Fibroblast of skin of back (primary cell): ENCODE measurements at regions not wholly inside any gene's neighbourhood (a gene's known extent, or its start where the extent isn't known, plus 50 kb on each side); places are given as distances from the start of the nearest gene placed in this dataset.

Experiments used
- DNase-seq: peaks from one replicate; pipeline ENCODE4 v3.0.0-alpha.2; 2013

DNA sequence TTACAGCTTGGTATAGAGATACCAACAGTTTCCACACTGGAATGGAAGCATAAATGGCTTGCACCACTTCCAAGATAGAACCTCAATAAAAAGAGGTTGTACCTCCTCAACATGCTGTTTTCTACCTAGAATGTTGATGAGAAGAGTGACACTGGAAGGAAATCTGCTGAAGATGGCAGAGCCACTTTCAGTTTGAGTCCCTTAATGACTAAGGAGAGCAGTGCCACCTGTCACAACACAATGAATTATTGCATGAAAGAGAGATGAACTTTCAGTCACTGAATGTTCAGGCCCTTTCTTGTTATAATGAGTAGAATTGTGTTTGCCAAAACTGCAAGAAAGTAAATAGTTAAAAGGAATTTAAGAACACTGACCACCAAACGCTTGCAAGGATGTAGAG, 958.5 kb downstream of the DTWD2 start:
- no peak for DNase-seq

DNA sequence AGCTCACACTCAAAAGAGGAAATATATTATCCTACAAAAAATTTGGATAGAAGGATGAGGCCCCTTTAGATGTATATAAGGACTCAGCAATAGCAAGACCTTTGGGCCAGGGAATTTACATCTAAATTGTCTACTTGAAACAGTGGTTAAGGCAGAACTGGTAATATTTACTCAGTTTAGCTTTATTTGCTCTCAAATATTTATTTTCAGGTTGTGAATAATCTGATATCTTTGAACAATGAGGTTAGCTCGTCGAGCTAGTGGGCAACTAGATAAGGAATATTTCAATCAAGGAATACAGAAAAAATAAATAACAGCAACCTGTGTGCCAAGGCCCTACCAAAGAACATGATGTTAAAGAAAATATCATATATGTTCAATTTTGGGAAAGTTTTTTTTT, 966.3 kb downstream of the DTWD2 start:
- DNase-seq = no peak

DNA sequence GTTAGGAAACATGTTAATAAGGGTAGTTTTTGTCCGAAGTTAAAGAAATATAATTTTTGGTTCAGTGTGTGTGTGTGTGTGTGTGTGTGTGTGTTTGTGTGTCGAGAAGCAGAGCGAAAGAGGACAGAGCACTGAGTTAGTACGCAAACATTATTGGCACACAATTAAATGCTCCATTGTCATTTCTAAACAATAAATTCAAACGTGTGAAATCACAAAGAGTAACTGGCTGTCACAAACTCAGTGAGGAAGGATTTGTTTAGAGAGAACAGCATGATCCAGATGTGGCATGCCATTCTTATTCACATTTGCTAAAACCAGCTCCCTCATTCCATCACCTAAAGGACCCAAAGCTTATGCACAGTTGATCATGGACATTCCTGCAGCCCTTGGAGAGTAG, 970.8 kb downstream of the DTWD2 start:
- no peak for DNase-seq

GRCh38 chr5:118016396-118016795, 972.0 kb downstream of the DTWD2 start:
- DNase-seq = no peak

DNA sequence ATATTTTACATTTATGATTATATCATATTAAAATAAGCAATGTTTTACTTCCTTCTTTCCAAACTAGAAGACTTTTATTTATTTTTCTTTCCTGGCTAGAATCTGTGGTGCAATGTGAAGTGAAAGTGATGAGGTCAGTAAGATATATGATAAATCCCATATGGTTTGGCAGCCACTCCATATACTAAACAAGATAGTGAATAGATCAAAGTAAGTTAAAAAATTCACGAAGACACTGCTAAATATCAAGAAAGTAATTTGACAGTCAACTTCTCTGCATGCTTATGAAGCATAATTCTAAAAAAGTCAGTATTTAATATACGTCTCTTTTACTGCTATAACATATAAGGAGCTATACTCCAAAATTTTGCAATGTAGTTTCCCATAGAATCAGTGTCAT, 972.8 kb downstream of the DTWD2 start:
- no peak for DNase-seq

GRCh38 chr5:118009741-118010297, 978.5 kb downstream of the DTWD2 start:
- DNase-seq = no peak

GRCh38 chr5:118008779-118009178, 979.6 kb downstream of the DTWD2 start:
- DNase-seq = no peak

GRCh38 chr5:118007262-118007661, 981.1 kb downstream of the DTWD2 start:
- peak; percentile 27 for DNase-seq

DNA sequence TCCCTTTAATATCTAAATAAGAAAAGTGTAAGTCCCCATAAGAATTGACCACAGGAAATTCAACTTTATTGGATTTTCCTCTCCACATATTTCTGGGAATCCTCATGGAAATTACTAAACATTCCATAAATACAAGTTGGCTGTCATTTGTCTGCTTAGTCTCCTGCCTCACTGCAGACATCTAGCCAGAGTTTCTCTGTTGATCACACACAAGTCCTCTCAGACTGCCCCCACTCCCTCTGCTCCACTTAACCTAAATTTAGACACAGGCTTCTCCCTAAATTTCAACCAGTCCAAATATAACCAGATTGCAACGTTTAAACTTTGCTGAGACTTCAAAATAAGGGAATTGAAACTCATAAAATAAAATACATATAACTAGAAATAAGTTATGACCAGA, 982.1 kb downstream of the DTWD2 start:
- DNase-seq = peak; percentile 64

GRCh38 chr5:117999939-118000549, 988.3 kb downstream of the DTWD2 start:
- DNase-seq = peak; percentile 71

DNA sequence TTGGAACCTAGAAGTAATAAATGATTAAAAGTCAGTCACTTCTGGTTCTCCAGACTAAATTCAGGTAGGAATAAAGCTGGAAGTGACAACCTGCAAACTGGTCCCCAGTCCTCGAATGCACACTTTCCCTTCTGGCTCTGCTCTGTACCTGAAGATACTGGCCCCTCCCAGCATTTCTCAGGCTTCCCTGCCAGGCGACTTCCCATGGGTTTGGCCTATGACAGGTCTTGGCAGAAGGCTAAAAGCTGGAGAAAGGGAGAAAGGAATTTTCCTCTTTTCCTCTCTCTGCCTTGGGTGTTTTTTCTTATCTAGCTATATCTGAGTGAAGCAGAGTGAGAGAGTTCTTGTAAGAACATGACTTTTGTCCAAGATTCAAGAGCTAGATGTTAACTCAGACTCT, 1005.7 kb downstream of the DTWD2 start:
- no peak for DNase-seq

GRCh38 chr5:117973785-117974184, 1014.6 kb downstream of the DTWD2 start:
- no peak for DNase-seq

DNA sequence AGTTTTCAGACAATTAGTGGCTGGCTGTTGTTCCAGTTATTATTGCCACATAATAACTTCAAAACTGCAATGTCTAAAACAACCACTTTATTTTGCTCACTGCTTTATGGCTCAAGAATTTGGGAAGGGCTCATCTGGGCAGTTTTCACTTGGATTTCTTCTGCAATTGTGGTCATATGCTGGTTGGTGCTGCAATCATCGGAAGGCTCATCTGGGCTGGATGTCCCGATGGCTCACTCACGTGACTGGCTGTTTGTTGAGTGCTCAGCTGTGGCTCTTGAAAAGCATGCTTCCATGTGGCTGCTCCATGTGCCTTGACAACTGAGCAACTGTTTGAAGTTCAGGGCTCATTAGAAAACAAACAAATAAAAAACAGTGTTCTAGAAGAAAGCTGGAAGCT, 1032.5 kb downstream of the DTWD2 start:
- DNase-seq = no peak

DNA sequence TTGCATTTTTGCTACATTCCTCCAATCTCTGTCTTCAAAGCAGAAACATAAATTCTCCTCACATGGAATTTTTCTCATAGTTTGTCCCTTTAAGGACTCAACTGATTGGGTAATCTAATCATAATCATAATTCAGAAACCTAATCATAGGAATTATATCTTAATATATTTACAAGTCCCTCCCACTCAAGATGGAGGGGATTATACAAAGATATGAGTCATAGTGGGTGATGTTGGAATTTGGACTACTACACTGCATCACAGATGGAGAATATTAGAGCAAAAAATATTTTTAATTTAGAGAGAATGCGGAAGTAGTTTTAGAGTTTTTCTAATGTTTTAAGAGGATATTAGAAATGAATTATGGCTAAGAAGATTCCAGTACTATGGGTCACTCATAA, 1034.0 kb downstream of the DTWD2 start:
- DNase-seq = peak; percentile 54

- DNase-seq = no peak
Observed at GRCh38 chr5:117953272-117953671, 1035.1 kb downstream of the DTWD2 start.

DNA sequence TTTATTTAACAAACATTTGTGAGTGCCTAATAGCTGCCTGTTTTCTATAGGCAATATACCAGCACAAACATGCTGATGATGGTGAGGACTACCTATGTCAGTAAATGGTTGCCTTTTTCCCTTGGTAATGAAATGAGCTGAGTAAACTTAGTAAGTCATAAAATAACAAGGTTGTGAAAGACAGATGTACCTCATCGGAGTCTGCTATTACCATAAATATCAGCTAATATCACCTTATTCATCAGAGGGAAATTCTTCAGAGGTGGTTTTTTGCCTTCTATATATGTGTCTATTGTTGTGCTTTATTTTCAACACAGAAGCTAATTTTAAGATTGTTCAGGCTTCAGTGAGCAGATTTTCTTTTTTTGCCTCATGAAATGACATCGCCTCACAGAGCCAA, 1040.5 kb downstream of the DTWD2 start:
- no peak for DNase-seq

- no peak for DNase-seq
Observed at GRCh38 chr5:117947121-117947520, 1041.2 kb downstream of the DTWD2 start.

GRCh38 chr5:117945258-117945657, 1043.1 kb downstream of the DTWD2 start:
- DNase-seq = peak; percentile 43

GRCh38 chr5:117943541-117943940, 1044.8 kb downstream of the DTWD2 start:
- DNase-seq = no peak

GRCh38 chr5:117942861-117943519, 1045.4 kb downstream of the DTWD2 start:
- DNase-seq = no peak

GRCh38 chr5:117893211-117893610, 1095.1 kb downstream of the DTWD2 start:
- DNase-seq = no peak

DNA sequence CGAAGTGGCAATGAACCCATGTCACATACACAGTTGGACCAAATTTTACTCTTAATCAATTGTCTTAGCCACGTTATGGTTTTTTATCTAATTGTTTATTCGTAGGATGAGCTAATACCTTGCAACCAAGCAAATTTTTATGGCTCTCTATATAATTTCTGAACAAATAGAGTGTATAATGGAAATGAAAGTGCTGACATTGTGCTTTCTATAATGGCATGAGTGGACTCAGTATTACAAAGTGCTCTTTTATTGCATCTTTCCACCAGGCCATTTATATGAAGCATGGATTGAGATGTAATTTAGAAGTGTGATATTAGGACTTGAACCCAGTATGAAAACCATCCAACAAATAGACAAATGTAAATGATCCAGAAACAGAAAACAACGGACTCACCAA, 1096.0 kb downstream of the DTWD2 start:
- DNase-seq = no peak

GRCh38 chr5:117889596-117889995, 1098.8 kb downstream of the DTWD2 start:
- DNase-seq = peak; percentile 48

- DNase-seq = no peak
Observed at GRCh38 chr5:117888688-117889087, 1099.7 kb downstream of the DTWD2 start.
